Gastroesophageal sphincter (tissue), 4 donors: ENCODE measurements at regions not wholly inside any gene's neighbourhood (a gene's known extent, or its start where the extent isn't known, plus 50 kb on each side); places are given as distances from the start of the nearest gene placed in this dataset.

Experiments
- ATAC-seq: fragments of 150-250 bp; one replicate; pipeline ENCODE4 v1.9.1; 2016; ENCODE audit warnings: mild to moderate bottlenecking, moderate library complexity
- H3K27ac ChIP-seq, 4 donors: fragments of 200-600 bp; sonication (generic) in 3 of 4; 1 replicate in 3 of 4; 2 replicates in 1 of 4; pipeline ENCODE4 v1.5.1; 2016 to 2019
- H3K27me3 ChIP-seq: fragments of 200-600 bp; sonication (generic); one replicate; pipeline ENCODE4 v1.5.1; 2019
- H3K36me3 ChIP-seq, 2 donors: fragments of 200-600 bp; sonication (generic); one replicate each; pipeline ENCODE4 v1.5.1; 2019; ENCODE audit warnings: control low read depth in 1 of 2
- H3K4me1 ChIP-seq, 3 donors: fragments of 200-600 bp; sonication (generic); 1 replicate in 2 of 3; 2 replicates in 1 of 3; pipeline ENCODE4 v1.5.1; 2016 to 2019; ENCODE audit warnings: control low read depth in 2 of 3
- H3K4me3 ChIP-seq, 2 donors: fragments of 200-600 bp; sonication (generic); one replicate each; pipeline ENCODE4 v1.5.1; 2019; ENCODE audit warnings: mild to moderate bottlenecking in 1 of 2, moderate library complexity in 1 of 2
- H3K9me3 ChIP-seq, 3 donors: fragments of 200-600 bp; sonication (generic); one replicate each; pipeline ENCODE4 v1.5.1; 2017 to 2019; ENCODE audit warnings: control low read depth in 2 of 3
- EP300 ChIP-seq: sonication (generic); formaldehyde crosslinking; IDR thresholded peaks from one replicate; pipeline ENCODE4 v1.6.1; 2017; ENCODE audit warnings: antibody characterized with exemption, mild to moderate bottlenecking
- POLR2A ChIP-seq, 2 donors: fragments of 450-650 bp; IDR thresholded peaks; one replicate each; pipeline ENCODE4 v1.6.1; 2017; ENCODE audit warnings: antibody characterized with exemption in 2 of 2, mild to moderate bottlenecking in 2 of 2, moderate library complexity in 1 of 2
- POLR2AphosphoS5 ChIP-seq: sonication (generic); formaldehyde crosslinking; IDR thresholded peaks from one replicate; pipeline ENCODE4 v1.6.1; 2017; ENCODE audit warnings: antibody characterized with exemption
- WGBS, 2 donors: methylation state at CpG; one replicate each; pipeline ENCODE4 v1.1.5; 2018; ENCODE audit warnings: low coverage in 1 of 2; 5-methylcytosine and 5-hydroxymethylcytosine counted together
- TF ChIP-seq, protein P1 (sequence below), 4 experiments: fragments of 200-600 bp in 2 of 4; fragments of 450-650 bp in 2 of 4; sonication (generic) in 1 of 4; IDR thresholded peaks; one replicate each; pipeline ENCODE4 v1.5.1; 2017 to 2019; ENCODE audit warnings: antibody characterized with exemption in 4 of 4, mild to moderate bottlenecking in 2 of 4, moderate library complexity in 2 of 4

DNA sequence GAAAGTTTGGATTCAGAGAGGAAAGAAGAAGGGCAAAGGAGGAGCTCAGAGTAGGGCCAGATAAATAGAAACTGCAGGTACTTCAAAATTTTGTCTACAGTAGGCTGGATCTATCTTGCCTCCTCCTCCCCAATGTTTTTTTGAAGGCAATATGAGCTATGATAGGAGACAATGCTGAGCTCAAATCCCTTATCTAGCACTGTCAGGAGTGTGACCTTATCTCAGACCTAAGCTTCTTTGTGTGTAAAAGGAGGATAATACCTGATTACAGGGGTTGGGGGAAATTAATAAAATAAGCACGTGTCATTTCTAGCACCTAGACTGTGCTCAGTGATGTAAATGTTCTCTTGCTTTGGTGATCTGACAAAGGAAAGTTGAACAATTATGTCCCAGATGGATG lies 137.8 kb upstream of the CD180 start:
- Histone ChIP-seq H3K36me3 (no peaks in the 10 kb centered on the region), H3K4me3 (no peak overlapping the region), H3K4me1 (no peaks in the 10 kb centered on the region), H3K27me3 (no peaks in the 10 kb centered on the region), H3K9me3 (no peaks in the 10 kb centered on the region), H3K27ac (no peak overlapping the region)
- ATAC-seq: no peak
- whole genome bisulfite sequencing, 2 donors: 60 to 73% methylated on average over 1 of the region's 1 CpG
- TF ChIP-seq POLR2AphosphoS5 (no peak), EP300 (no peak), POLR2A (IDR thresholded peaks at IDR 0.05) (no peak)
- TF ChIP-seq, protein P1, sequence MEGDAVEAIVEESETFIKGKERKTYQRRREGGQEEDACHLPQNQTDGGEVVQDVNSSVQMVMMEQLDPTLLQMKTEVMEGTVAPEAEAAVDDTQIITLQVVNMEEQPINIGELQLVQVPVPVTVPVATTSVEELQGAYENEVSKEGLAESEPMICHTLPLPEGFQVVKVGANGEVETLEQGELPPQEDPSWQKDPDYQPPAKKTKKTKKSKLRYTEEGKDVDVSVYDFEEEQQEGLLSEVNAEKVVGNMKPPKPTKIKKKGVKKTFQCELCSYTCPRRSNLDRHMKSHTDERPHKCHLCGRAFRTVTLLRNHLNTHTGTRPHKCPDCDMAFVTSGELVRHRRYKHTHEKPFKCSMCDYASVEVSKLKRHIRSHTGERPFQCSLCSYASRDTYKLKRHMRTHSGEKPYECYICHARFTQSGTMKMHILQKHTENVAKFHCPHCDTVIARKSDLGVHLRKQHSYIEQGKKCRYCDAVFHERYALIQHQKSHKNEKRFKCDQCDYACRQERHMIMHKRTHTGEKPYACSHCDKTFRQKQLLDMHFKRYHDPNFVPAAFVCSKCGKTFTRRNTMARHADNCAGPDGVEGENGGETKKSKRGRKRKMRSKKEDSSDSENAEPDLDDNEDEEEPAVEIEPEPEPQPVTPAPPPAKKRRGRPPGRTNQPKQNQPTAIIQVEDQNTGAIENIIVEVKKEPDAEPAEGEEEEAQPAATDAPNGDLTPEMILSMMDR (IDR thresholded peaks at IDR 0.05): no peak

GRCh38 chr5:67333171-67333570 lies 136.6 kb upstream of the CD180 start:
- TF ChIP-seq EP300 (no peak), POLR2AphosphoS5 (no peak), POLR2A (IDR thresholded peaks at IDR 0.05) (no peak)
- TF ChIP-seq, protein P1 (IDR thresholded peaks at IDR 0.05): no peak
- Histone ChIP-seq H3K4me1 (no peaks in the 10 kb centered on the region), H3K27ac (no peak overlapping the region), H3K4me3 (no peak overlapping the region), H3K36me3 (no peaks in the 10 kb centered on the region), H3K27me3 (no peaks in the 10 kb centered on the region), H3K9me3 (no peaks in the 10 kb centered on the region)
- ATAC-seq: no peak
- WGBS, 2 donors: 93 to 97% methylated on average over 2 of the region's 2 CpGs

- Histone ChIP-seq H3K36me3 (no peaks in the 10 kb centered on the region), H3K9me3 (no peaks in the 10 kb centered on the region), H3K27ac (no peak overlapping the region), H3K27me3 (no peaks in the 10 kb centered on the region), H3K4me3 (no peak overlapping the region), H3K4me1 (no peaks in the 10 kb centered on the region)
- WGBS, 2 donors: 40 to 65% methylated on average over 3 to 4 of the region's 4 CpGs
- no peak for ATAC-seq
- no peak for TF ChIP-seq POLR2A (IDR thresholded peaks at IDR 0.05)
- TF ChIP-seq POLR2AphosphoS5: no peak
- TF ChIP-seq, protein P1 (IDR thresholded peaks at IDR 0.05): no peak
- TF ChIP-seq EP300: no peak
These were observed 134.8 kb upstream of the CD180 start for GRCh38 chr5:67331296-67331925.

GRCh38 chr5:67319935-67320725 lies 123.5 kb upstream of the CD180 start:
- H3K4me3 ChIP-seq: no peak overlapping the region
- H3K9me3 ChIP-seq: no peaks in the 10 kb centered on the region
- no peaks in the 10 kb centered on the region for H3K4me1 ChIP-seq
- no peak for ATAC-seq
- TF ChIP-seq, protein P1 (IDR thresholded peaks at IDR 0.05): no peak
- TF ChIP-seq POLR2A (IDR thresholded peaks at IDR 0.05): no peak
- TF ChIP-seq POLR2AphosphoS5: no peak
- H3K27ac ChIP-seq: no peak overlapping the region
- 80 to 93% methylated on average over 1 to 3 of the region's 3 CpGs for WGBS, 2 donors
- no peaks in the 10 kb centered on the region for H3K36me3 ChIP-seq
- no peaks in the 10 kb centered on the region for H3K27me3 ChIP-seq

- Histone ChIP-seq H3K36me3 (no peaks in the 10 kb centered on the region), H3K4me1 (no peaks in the 10 kb centered on the region), H3K27me3 (no peaks in the 10 kb centered on the region), H3K9me3 (no peaks in the 10 kb centered on the region), H3K4me3 (no peak overlapping the region), H3K27ac (no peak overlapping the region)
- TF ChIP-seq POLR2A (IDR thresholded peaks at IDR 0.05) (no peak), POLR2AphosphoS5 (no peak)
- ATAC-seq: no peak
- no CpG with 5 or more reads among the region's 15 CpGs for WGBS, 2 donors
These were observed 122.1 kb upstream of the CD180 start for GRCh38 chr5:67318746-67319145.
